ENCODE measurements at regions not wholly inside any gene's neighbourhood (a gene's known extent, or its start where the extent isn't known, plus 50 kb on each side); places are given as distances from the start of the nearest gene placed in this dataset.

DNA sequence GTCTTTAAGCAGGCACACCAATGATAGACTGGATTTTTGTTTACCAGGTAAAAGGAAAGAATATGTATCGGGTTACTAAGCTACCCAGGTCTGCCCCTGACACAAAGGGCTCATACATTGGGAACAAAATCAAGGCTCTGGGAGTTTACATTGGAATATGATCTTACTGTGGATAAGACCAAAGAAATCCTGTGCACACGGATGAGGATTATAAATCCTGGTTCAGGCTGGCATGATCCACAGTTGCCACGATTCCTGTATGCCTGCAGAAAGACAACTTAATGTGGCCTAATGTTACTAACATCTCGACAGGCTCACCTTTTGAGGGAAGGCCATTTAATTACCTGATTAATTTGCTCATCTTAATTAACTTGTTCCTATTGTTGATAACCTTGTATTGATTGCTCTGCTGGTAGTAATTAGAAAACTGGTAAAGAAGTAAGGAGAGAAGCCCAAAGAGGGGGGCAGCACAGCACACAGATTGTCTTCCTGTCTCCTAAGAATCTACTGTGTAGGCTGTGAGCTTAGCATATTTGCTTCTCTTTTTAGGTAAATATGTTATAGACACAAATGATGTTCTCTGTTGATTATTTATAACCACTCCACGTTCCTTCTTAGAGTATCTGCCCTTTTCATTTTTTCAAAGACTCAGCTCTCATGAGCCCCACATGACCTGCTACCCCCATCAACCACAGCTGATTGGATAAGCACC, 51.0 kb upstream of the TOX3 start:
- TF ChIP-seq CTCF (IDR thresholded peaks at IDR 0.05; ENCODE audit: low read length) (no peak), EZH2phosphoT487 (IDR thresholded peaks at IDR 0.05; ENCODE audit: low read length) (no peak), EZH2 (optimal IDR thresholded peaks at IDR 0.05; ENCODE audit: low read depth, low read length) (no peak)
